ENCODE measurements at regions not wholly inside any gene's neighbourhood (a gene's known extent, or its start where the extent isn't known, plus 50 kb on each side); places are given as distances from the start of the nearest gene placed in this dataset.

DNA sequence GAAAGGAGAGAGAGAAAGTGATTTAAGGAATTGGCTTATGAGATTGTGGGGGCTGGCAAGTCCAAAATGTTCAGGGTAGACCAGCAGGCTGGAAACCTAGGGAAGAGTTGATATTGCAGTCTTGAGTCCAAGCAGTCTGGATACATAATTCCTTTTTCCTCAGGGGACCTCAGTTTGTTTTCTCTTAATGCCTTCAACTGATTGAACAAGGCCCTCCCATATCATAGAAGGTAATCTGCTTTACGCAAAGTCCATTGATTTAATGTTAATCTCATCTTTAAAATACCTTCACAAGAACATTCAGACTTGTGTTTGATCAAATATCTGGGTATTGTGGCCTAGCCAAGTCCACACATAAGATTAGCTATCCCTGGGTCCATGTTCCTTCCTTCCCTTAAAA is 494.7 kb downstream of the INSC start:
- TF ChIP-seq CTCF (IDR thresholded peaks at IDR 0.05): no peak
- TF ChIP-seq POLR2AphosphoS5 (IDR thresholded peaks at IDR 0.05; ENCODE audit: low read depth, low read length): no peak
- TF ChIP-seq, protein P1, sequence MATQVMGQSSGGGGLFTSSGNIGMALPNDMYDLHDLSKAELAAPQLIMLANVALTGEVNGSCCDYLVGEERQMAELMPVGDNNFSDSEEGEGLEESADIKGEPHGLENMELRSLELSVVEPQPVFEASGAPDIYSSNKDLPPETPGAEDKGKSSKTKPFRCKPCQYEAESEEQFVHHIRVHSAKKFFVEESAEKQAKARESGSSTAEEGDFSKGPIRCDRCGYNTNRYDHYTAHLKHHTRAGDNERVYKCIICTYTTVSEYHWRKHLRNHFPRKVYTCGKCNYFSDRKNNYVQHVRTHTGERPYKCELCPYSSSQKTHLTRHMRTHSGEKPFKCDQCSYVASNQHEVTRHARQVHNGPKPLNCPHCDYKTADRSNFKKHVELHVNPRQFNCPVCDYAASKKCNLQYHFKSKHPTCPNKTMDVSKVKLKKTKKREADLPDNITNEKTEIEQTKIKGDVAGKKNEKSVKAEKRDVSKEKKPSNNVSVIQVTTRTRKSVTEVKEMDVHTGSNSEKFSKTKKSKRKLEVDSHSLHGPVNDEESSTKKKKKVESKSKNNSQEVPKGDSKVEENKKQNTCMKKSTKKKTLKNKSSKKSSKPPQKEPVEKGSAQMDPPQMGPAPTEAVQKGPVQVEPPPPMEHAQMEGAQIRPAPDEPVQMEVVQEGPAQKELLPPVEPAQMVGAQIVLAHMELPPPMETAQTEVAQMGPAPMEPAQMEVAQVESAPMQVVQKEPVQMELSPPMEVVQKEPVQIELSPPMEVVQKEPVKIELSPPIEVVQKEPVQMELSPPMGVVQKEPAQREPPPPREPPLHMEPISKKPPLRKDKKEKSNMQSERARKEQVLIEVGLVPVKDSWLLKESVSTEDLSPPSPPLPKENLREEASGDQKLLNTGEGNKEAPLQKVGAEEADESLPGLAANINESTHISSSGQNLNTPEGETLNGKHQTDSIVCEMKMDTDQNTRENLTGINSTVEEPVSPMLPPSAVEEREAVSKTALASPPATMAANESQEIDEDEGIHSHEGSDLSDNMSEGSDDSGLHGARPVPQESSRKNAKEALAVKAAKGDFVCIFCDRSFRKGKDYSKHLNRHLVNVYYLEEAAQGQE (IDR thresholded peaks at IDR 0.05; ENCODE audit: insufficient read depth in 1 of 2, low read depth in 2 of 2, low read length in 1 of 2): no peak
- no peak for TF ChIP-seq TCF7L2 (IDR thresholded peaks at IDR 0.05; ENCODE audit: low read depth, low read length)

All from Panc1 (cell line).